ENCODE measurements at regions not wholly inside any gene's neighbourhood (a gene's known extent, or its start where the extent isn't known, plus 50 kb on each side); places are given as distances from the start of the nearest gene placed in this dataset.

- TF ChIP-seq CTCF (IDR thresholded peaks at IDR 0.05; ENCODE audit: insufficient read depth, low read length) (peak; percentile 43), GABPA (IDR thresholded peaks at IDR 0.05; ENCODE audit: low read depth) (no peak), POLR2AphosphoS5 (IDR thresholded peaks at IDR 0.05; ENCODE audit: low read depth) (no peak)
These were observed 290.8 kb upstream of the PCDH15 start for GRCh38 chr10:55091691-55092328.

All from HL-60 (cell line).